ENCODE measurements at regions not wholly inside any gene's neighbourhood (a gene's known extent, or its start where the extent isn't known, plus 50 kb on each side); places are given as distances from the start of the nearest gene placed in this dataset.
"Not testable (repeated sequence)": the region's sequence is repeated elsewhere in the genome, so short reads cannot be mapped to it uniquely, and the experiment has no call there.

DNA sequence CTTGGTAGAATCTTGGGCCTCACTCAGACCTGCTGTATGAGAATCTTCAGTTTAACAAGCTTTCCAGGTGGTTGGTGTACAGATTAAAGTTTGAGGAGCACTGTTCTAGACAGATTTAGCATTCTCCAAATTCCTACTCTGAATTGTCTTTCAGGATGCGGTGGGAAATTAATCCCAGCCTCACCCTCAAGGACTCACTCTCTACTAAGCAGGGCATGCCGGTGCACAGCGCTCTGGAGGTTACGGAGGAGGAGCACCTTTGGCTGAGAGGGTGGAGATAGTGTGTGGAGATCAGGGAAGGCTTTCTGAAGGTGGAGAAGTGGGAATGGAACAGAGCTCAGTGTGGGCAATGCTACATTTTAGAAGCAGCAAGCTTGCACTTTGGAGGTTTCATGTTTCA lies 359.2 kb downstream of the LRATD1 start:
- Histone ChIP-seq H3K9me3 (ENCODE audit: control extremely low read depth in 1 of 5, control insufficient read depth in 4 of 5, insufficient read depth in 2 of 5, low read depth in 1 of 5, low read length in 4 of 5) (no peaks in the 10 kb centered on the region), H3K27ac (ENCODE audit: insufficient read depth in 1 of 2, low read depth in 1 of 2, low read length in 2 of 2, poor library complexity in 1 of 2, severe bottlenecking in 2 of 2) (no peak overlapping the region), H3K36me3 (ENCODE audit: control insufficient read depth in 4 of 4, insufficient read depth in 4 of 4, low read length in 3 of 4) (no peaks in the 10 kb centered on the region), H3K4me3 (ENCODE audit: control insufficient read depth in 1 of 7, extremely low read depth in 1 of 7, insufficient read depth in 4 of 7, low read depth in 2 of 7, low read length in 6 of 7) (no peak overlapping the region), H3K27me3 (replicated peaks in 2 of 5; ENCODE audit: control insufficient read depth in 4 of 5, insufficient read depth in 5 of 5, low read length in 4 of 5) (peaks cover 0 to 2% (median 0%) of the 10 kb centered on the region in 5 experiments), H3K4me1 (ENCODE audit: control extremely low read depth in 1 of 4, control insufficient read depth in 4 of 4, insufficient read depth in 4 of 4, low read length in 3 of 4) (no peaks in the 10 kb centered on the region)
- DNase-seq = no peak
- 92% methylated on average over 4 of the region's 4 CpGs for WGBS (ENCODE audit: insufficient coverage)
- ChIA-PET POLR2A (no interaction called here), CTCF (no interaction called here)

DNA sequence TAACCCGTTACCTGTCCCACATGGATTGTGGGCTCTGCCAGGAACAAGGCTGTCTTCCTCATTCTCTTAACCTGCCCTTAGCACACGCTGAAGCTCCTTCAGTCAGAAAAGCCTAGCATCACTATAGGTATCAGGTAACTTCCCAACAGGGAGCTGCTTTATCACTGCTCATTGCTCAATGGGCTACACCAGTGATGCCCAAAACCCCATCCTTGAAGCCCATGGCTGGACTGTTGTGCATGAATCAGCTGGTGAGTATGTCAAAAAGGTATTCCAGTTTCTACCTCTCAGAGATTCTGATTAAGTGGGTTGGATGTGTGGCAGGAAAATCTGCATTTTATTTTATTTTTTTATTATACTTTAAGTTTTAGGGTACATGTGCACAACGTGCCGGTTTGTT lies 362.2 kb downstream of the LRATD1 start:
- Histone ChIP-seq H3K4me3 (ENCODE audit: control insufficient read depth in 1 of 7, extremely low read depth in 1 of 7, insufficient read depth in 4 of 7, low read depth in 2 of 7, low read length in 6 of 7) (no peak overlapping the region), H3K36me3 (ENCODE audit: control insufficient read depth in 4 of 4, insufficient read depth in 4 of 4, low read length in 3 of 4) (no peaks in the 10 kb centered on the region), H3K9me3 (ENCODE audit: control extremely low read depth in 1 of 5, control insufficient read depth in 4 of 5, insufficient read depth in 2 of 5, low read depth in 1 of 5, low read length in 4 of 5) (no peaks in the 10 kb centered on the region), H3K27ac (ENCODE audit: insufficient read depth in 1 of 2, low read depth in 1 of 2, low read length in 2 of 2, poor library complexity in 1 of 2, severe bottlenecking in 2 of 2) (no peak overlapping the region), H3K27me3 (replicated peaks in 2 of 5; ENCODE audit: control insufficient read depth in 4 of 5, insufficient read depth in 5 of 5, low read length in 4 of 5) (peaks cover 0 to 2% (median 0%) of the 10 kb centered on the region in 5 experiments), H3K4me1 (ENCODE audit: control extremely low read depth in 1 of 4, control insufficient read depth in 4 of 4, insufficient read depth in 4 of 4, low read length in 3 of 4) (no peaks in the 10 kb centered on the region)
- no peak for DNase-seq
- ChIA-PET CTCF (no interaction called here), POLR2A (no interaction called here)
- WGBS (ENCODE audit: insufficient coverage) = 88% methylated on average over 2 of the region's 4 CpGs

DNA sequence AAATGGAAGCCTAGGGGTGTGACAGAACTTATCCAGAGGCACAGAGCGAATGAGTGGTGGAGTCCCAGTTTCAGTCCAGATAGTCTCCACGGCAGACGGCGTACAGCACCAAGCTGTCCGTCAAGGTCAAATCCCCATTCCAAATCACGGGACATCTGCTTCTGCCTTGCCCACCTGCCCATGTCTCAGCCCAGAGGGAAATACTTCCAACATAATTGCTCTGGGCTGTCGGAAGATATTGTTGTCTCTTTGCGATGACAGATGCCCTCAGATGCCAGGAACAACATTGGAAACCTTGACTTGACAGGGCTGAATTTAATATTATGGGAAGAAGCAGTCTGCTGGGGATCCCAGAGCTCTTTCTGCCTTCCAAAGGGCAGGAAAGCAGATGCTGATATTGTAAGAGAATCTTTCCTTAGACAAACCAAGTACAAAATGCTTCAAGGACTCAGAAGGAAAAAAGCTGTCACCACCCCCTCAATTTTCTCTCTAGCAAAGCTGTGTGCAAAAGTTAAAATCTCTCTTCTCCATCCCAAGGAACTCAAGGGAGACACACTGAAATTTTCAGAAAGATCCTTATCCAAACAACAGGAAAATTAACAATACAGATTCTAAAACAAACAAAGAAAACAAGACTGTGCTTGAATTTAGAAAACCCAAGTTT lies 364.0 kb downstream of the LRATD1 start:
- DNase-seq = no peak
- Histone ChIP-seq H3K9me3 (ENCODE audit: control extremely low read depth in 1 of 5, control insufficient read depth in 4 of 5, insufficient read depth in 2 of 5, low read depth in 1 of 5, low read length in 4 of 5) (no peaks in the 10 kb centered on the region), H3K27me3 (replicated peaks in 2 of 5; ENCODE audit: control insufficient read depth in 4 of 5, insufficient read depth in 5 of 5, low read length in 4 of 5) (peaks cover 0 to 2% (median 0%) of the 10 kb centered on the region in 5 experiments), H3K4me1 (ENCODE audit: control extremely low read depth in 1 of 4, control insufficient read depth in 4 of 4, insufficient read depth in 4 of 4, low read length in 3 of 4) (no peaks in the 10 kb centered on the region), H3K4me3 (ENCODE audit: control insufficient read depth in 1 of 7, extremely low read depth in 1 of 7, insufficient read depth in 4 of 7, low read depth in 2 of 7, low read length in 6 of 7) (no peak overlapping the region), H3K36me3 (ENCODE audit: control insufficient read depth in 4 of 4, insufficient read depth in 4 of 4, low read length in 3 of 4) (no peaks in the 10 kb centered on the region), H3K27ac (ENCODE audit: insufficient read depth in 1 of 2, low read depth in 1 of 2, low read length in 2 of 2, poor library complexity in 1 of 2, severe bottlenecking in 2 of 2) (no peak overlapping the region)
- 100% methylated on average over 6 of the region's 8 CpGs for WGBS (ENCODE audit: insufficient coverage)
- ChIA-PET CTCF (no interaction called here), POLR2A (no interaction called here)

DNA sequence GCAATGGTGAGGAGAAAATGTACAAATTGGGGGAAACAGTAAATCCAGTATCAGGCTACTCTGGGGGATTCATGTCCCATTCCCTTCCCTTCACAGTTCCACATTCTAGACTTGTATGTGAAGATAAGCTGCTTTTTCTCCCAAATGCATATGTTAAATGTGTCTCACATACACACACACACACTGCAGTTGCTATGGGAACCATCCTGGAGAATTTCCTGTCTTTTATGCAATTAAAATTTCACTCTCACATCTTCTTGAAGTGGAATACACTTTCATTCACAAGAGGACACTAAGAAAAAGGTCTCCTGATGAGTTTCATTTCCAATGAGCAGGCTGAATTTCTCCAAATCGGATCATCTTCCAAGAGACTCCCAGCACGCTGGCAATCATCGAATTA lies 366.0 kb downstream of the LRATD1 start:
- no peaks in the 10 kb centered on the region for H3K36me3 ChIP-seq (ENCODE audit: control insufficient read depth in 4 of 4, insufficient read depth in 4 of 4, low read length in 3 of 4)
- no peaks in the 10 kb centered on the region for H3K9me3 ChIP-seq (ENCODE audit: control extremely low read depth in 1 of 5, control insufficient read depth in 4 of 5, insufficient read depth in 2 of 5, low read depth in 1 of 5, low read length in 4 of 5)
- no peak overlapping the region for H3K4me3 ChIP-seq (ENCODE audit: control insufficient read depth in 1 of 7, extremely low read depth in 1 of 7, insufficient read depth in 4 of 7, low read depth in 2 of 7, low read length in 6 of 7)
- 93% methylated on average over 3 of the region's 3 CpGs for WGBS (ENCODE audit: insufficient coverage)
- ChIA-PET CTCF (interaction anchor here (0.6 kb wide), 1 partner anchor 9 kb away, joined by 3 read pairs; no protein-coding TSS in a partner anchor), POLR2A (no interaction called here)
- no peak for DNase-seq
- peaks cover 0 to 2% (median 0%) of the 10 kb centered on the region in 5 experiments for H3K27me3 ChIP-seq (replicated peaks in 2 of 5; ENCODE audit: control insufficient read depth in 4 of 5, insufficient read depth in 5 of 5, low read length in 4 of 5)
- H3K27ac ChIP-seq (ENCODE audit: insufficient read depth in 1 of 2, low read depth in 1 of 2, low read length in 2 of 2, poor library complexity in 1 of 2, severe bottlenecking in 2 of 2) = no peak overlapping the region
- H3K4me1 ChIP-seq (ENCODE audit: control extremely low read depth in 1 of 4, control insufficient read depth in 4 of 4, insufficient read depth in 4 of 4, low read length in 3 of 4) = no peaks in the 10 kb centered on the region

DNA sequence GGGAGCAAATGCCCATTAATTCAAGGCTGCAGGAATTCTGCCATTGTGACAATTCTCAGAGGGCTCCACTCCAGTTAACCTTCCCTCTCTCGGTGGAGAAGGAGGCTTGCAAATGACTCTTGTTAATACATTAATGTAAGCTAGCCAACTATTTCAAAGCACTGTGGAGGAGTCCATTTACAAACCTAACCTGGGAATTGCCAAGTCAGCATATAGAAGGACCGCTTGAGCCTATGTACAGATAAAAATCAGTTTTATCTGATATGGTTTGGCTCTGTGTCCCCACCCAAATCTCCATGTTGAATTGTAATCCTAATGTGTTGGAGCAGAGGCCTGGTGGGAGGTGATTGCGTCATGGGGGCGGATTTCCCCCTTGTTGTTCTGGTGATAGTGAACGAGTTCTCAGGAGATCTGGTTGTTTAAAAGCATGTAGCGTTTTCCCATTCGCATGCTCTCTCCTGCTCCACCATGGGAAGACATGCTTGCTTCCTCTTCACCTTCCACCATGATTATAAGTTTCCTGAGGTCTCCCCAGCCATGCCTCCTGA lies 366.7 kb downstream of the LRATD1 start:
- DNase-seq = no peak
- POLR2A ChIA-PET = no interaction called here
- peaks cover 0 to 2% (median 0%) of the 10 kb centered on the region in 5 experiments for H3K27me3 ChIP-seq (replicated peaks in 2 of 5; ENCODE audit: control insufficient read depth in 4 of 5, insufficient read depth in 5 of 5, low read length in 4 of 5)
- CTCF ChIA-PET = no interaction called here
- WGBS (ENCODE audit: insufficient coverage) = 93% methylated on average over 4 of the region's 7 CpGs
- no peaks in the 10 kb centered on the region for H3K4me1 ChIP-seq (ENCODE audit: control extremely low read depth in 1 of 4, control insufficient read depth in 4 of 4, insufficient read depth in 4 of 4, low read length in 3 of 4)
- no peaks in the 10 kb centered on the region for H3K36me3 ChIP-seq (ENCODE audit: control insufficient read depth in 4 of 4, insufficient read depth in 4 of 4, low read length in 3 of 4)
- H3K4me3 ChIP-seq (ENCODE audit: control insufficient read depth in 1 of 7, extremely low read depth in 1 of 7, insufficient read depth in 4 of 7, low read depth in 2 of 7, low read length in 6 of 7) = no peak overlapping the region
- H3K27ac ChIP-seq (ENCODE audit: insufficient read depth in 1 of 2, low read depth in 1 of 2, low read length in 2 of 2, poor library complexity in 1 of 2, severe bottlenecking in 2 of 2) = no peak overlapping the region
- no peaks in the 10 kb centered on the region for H3K9me3 ChIP-seq (ENCODE audit: control extremely low read depth in 1 of 5, control insufficient read depth in 4 of 5, insufficient read depth in 2 of 5, low read depth in 1 of 5, low read length in 4 of 5)

DNA sequence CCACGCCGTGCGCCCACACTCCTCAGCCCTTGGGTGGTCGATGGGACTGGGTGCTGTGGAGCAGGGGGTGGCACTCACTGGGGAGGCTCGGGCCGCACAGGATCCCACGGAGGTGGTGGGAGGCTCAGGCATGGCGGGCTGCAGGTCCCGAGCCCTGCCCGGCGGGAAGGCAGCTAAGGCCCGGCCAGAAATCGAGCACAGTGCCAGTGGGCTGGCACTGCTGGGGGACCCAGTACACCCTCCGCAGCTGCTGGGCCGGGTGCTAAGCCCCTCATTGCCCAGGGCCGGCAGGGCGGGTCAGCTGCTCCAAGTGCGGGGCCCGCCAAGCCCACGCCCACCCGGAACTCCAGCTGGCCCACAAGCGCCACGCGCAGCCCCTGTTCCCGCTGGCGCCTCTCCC lies 370.0 kb downstream of the LRATD1 start:
- H3K27ac ChIP-seq (ENCODE audit: insufficient read depth in 1 of 2, low read depth in 1 of 2, low read length in 2 of 2, poor library complexity in 1 of 2, severe bottlenecking in 2 of 2); H3K4me3 ChIP-seq (ENCODE audit: control insufficient read depth in 1 of 7, extremely low read depth in 1 of 7, insufficient read depth in 4 of 7, low read depth in 2 of 7, low read length in 6 of 7); CTCF ChIA-PET; POLR2A ChIA-PET; DNase-seq; H3K36me3 ChIP-seq (ENCODE audit: control insufficient read depth in 4 of 4, insufficient read depth in 4 of 4, low read length in 3 of 4); H3K27me3 ChIP-seq (replicated peaks in 2 of 5; ENCODE audit: control insufficient read depth in 4 of 5, insufficient read depth in 5 of 5, low read length in 4 of 5); H3K4me1 ChIP-seq (ENCODE audit: control extremely low read depth in 1 of 4, control insufficient read depth in 4 of 4, insufficient read depth in 4 of 4, low read length in 3 of 4); H3K9me3 ChIP-seq (ENCODE audit: control extremely low read depth in 1 of 5, control insufficient read depth in 4 of 5, insufficient read depth in 2 of 5, low read depth in 1 of 5, low read length in 4 of 5): not testable (repeated sequence)
- 88% methylated on average over 12 of the region's 26 CpGs for WGBS (ENCODE audit: insufficient coverage)

DNA sequence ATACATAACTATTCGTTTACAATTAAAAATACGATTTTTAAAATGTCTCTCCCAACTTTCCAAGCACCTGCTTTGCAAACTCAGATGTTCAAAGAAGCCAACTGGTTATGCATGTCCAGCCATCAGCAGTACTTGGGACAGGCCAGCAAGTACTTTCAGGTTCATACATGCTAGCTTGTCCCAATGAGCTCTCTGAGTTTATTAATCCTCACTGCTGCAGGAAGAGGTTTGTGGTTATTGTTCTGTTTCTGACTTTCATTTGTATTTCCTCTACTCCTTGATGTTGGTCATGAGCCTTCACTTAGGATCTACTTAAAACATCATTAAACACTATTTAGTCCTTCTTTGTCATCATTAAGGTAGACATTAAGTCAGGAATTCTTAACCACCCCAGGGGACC lies 374.1 kb downstream of the LRATD1 start:
- WGBS (ENCODE audit: insufficient coverage) = no CpG with 5 or more reads among the region's 2 CpGs

More for the DNA sequence above, 374.1 kb downstream of the LRATD1 start:
- H3K4me1 ChIP-seq (ENCODE audit: control extremely low read depth in 1 of 4, control insufficient read depth in 4 of 4, insufficient read depth in 4 of 4, low read length in 3 of 4) = no peaks in the 10 kb centered on the region
- H3K27me3 ChIP-seq (replicated peaks in 2 of 5; ENCODE audit: control insufficient read depth in 4 of 5, insufficient read depth in 5 of 5, low read length in 4 of 5) = no peaks in the 10 kb centered on the region
- no peaks in the 10 kb centered on the region for H3K9me3 ChIP-seq (ENCODE audit: control extremely low read depth in 1 of 5, control insufficient read depth in 4 of 5, insufficient read depth in 2 of 5, low read depth in 1 of 5, low read length in 4 of 5)
- POLR2A ChIA-PET = no interaction called here
- H3K36me3 ChIP-seq (ENCODE audit: control insufficient read depth in 4 of 4, insufficient read depth in 4 of 4, low read length in 3 of 4) = no peaks in the 10 kb centered on the region
- CTCF ChIA-PET = no interaction called here
- DNase-seq = no peak
- no peak overlapping the region for H3K4me3 ChIP-seq (ENCODE audit: control insufficient read depth in 1 of 7, extremely low read depth in 1 of 7, insufficient read depth in 4 of 7, low read depth in 2 of 7, low read length in 6 of 7)
- H3K27ac ChIP-seq (ENCODE audit: insufficient read depth in 1 of 2, low read depth in 1 of 2, low read length in 2 of 2, poor library complexity in 1 of 2, severe bottlenecking in 2 of 2) = no peak overlapping the region
